ENCODE measurements at regions not wholly inside any gene's neighbourhood (a gene's known extent, or its start where the extent isn't known, plus 50 kb on each side); places are given as distances from the start of the nearest gene placed in this dataset.

GRCh38 chr13:48165063-48165462, 67.9 kb upstream of the ITM2B start:
- no peak overlapping the region for H4K5ac ChIP-seq (ENCODE audit: low read depth, low read length)
- H3K4ac ChIP-seq (ENCODE audit: low read depth, low read length) = no peak overlapping the region
- no peak overlapping the region for H3K4me2 ChIP-seq (ENCODE audit: low read depth, low read length)
- no TSS peak for BruUV-seq (replicated peaks)
- H3K36me3 ChIP-seq (ENCODE audit: control insufficient read depth, insufficient read depth, low read length) = no peaks in the 10 kb centered on the region
- H2BK5ac ChIP-seq (ENCODE audit: low read depth, low read length, poor library complexity, severe bottlenecking) = no peak overlapping the region
- no peak overlapping the region for H2BK15ac ChIP-seq (ENCODE audit: low read depth, low read length)
- dilution Hi-C loops (cut with HindIII; ENCODE audit: low sequenced_read_pairs, unreplicated experiment) (no loop called here), intact Hi-C loops (cut with micrococcal nuclease) (no loop called here), in situ Hi-C loops (cut with MboI; ENCODE audit: low sequenced_read_pairs) (no loop called here)
- H3K23ac ChIP-seq (ENCODE audit: low read depth, low read length) = no peak overlapping the region
- no peak for DNase-seq
- no peak overlapping the region for H2BK120ac ChIP-seq (ENCODE audit: low read depth, low read length)
- H4K20me1 ChIP-seq (ENCODE audit: insufficient read depth, low read length) = no peaks in the 10 kb centered on the region
- CTCF ChIA-PET = no interaction called here
- no peak overlapping the region for H3K9ac ChIP-seq (ENCODE audit: low read depth, low read length)
- ATAC-seq (ENCODE audit: low read depth) = no peak
- H2AFZ ChIP-seq (replicated peaks; ENCODE audit: low read length, poor library complexity) = no peak overlapping the region
- H3K56ac ChIP-seq (ENCODE audit: extremely low read depth, insufficient read depth, low read length) = no peak overlapping the region
- H4K8ac ChIP-seq (ENCODE audit: low read depth in 2 of 2, low read length in 2 of 2) = no peak overlapping the region
- no peaks in the 10 kb centered on the region for H3K9me3 ChIP-seq (ENCODE audit: control insufficient read depth, insufficient read depth, low read length)
- WGBS, 2 experiments (ENCODE audit: extremely low coverage in 2 of 2, insufficient read length in 1 of 2) = no CpG with 5 or more reads among the region's 1 CpG
- no peak for TF ChIP-seq NFE2L2 (IDR thresholded peaks at IDR 0.05; ENCODE audit: low read depth, low read length)
- no peak for TF ChIP-seq USF2 (IDR thresholded peaks at IDR 0.05; ENCODE audit: low read depth, low read length)
- TF ChIP-seq POLR2A (IDR thresholded peaks at IDR 0.05; ENCODE audit: low read depth, low read length) = no peak
- no peak for TF ChIP-seq SMC3 (IDR thresholded peaks at IDR 0.05; ENCODE audit: low read depth, low read length)
- no peak for TF ChIP-seq MAFK (IDR thresholded peaks at IDR 0.05; ENCODE audit: low read depth, low read length)
- no peak for TF ChIP-seq MAZ (IDR thresholded peaks at IDR 0.05; ENCODE audit: borderline replicate concordance, low read depth, low read length)
- no peak for TF ChIP-seq RFX5 (IDR thresholded peaks at IDR 0.05; ENCODE audit: low read depth, low read length)
- TF ChIP-seq CHD1 (IDR thresholded peaks at IDR 0.05; ENCODE audit: low read depth, low read length) = no peak
- TF ChIP-seq, protein P1, sequence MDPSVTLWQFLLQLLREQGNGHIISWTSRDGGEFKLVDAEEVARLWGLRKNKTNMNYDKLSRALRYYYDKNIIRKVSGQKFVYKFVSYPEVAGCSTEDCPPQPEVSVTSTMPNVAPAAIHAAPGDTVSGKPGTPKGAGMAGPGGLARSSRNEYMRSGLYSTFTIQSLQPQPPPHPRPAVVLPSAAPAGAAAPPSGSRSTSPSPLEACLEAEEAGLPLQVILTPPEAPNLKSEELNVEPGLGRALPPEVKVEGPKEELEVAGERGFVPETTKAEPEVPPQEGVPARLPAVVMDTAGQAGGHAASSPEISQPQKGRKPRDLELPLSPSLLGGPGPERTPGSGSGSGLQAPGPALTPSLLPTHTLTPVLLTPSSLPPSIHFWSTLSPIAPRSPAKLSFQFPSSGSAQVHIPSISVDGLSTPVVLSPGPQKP (IDR thresholded peaks at IDR 0.05; ENCODE audit: borderline replicate concordance, low read depth, low read length) = no peak
- no peak for TF ChIP-seq RAD21 (IDR thresholded peaks at IDR 0.05; ENCODE audit: low read length)
- no peak for TF ChIP-seq CTCF (conservative IDR thresholded peaks at IDR 0.05; ENCODE audit: low read depth, low read length)
- no peak for TF ChIP-seq RCOR1 (IDR thresholded peaks at IDR 0.05; ENCODE audit: insufficient replicate concordance, low read length)
- H3K18ac ChIP-seq (ENCODE audit: low read depth, low read length) = no peak overlapping the region
- H3K9me1 ChIP-seq (ENCODE audit: insufficient read depth, low read length) = no peaks in the 10 kb centered on the region
- H2BK20ac ChIP-seq (ENCODE audit: low read depth, low read length) = no peak overlapping the region
- no peak overlapping the region for H2AK5ac ChIP-seq (ENCODE audit: low read depth, low read length)
- H4K91ac ChIP-seq (ENCODE audit: insufficient read depth, low read depth, low read length) = no peak overlapping the region
- no peak overlapping the region for H3K27ac ChIP-seq (ENCODE audit: insufficient read depth, low read length)
- H3K14ac ChIP-seq (replicated peaks; ENCODE audit: low read depth, low read length) = no peak overlapping the region
- H3K79me1 ChIP-seq (ENCODE audit: low read depth in 1 of 2, low read length in 2 of 2) = no peaks in the 10 kb centered on the region
- peaks cover 17% of the 10 kb centered on the region for H3K27me3 ChIP-seq (ENCODE audit: control insufficient read depth, insufficient read depth, low read length)
- POLR2A ChIA-PET (ENCODE audit: unreplicated experiment) = no interaction called here
- H3K4me1 ChIP-seq (ENCODE audit: control insufficient read depth, insufficient read depth, low read length) = no peaks in the 10 kb centered on the region
- no peak overlapping the region for H3K4me3 ChIP-seq (ENCODE audit: insufficient read depth, low read depth, low read length)
- H2AK9ac ChIP-seq (replicated peaks; ENCODE audit: low read depth, low read length, poor library complexity) = no peak overlapping the region

Measured in IMR-90 (cell line).